ENCODE measurements at regions not wholly inside any gene's neighbourhood (a gene's known extent, or its start where the extent isn't known, plus 50 kb on each side); places are given as distances from the start of the nearest gene placed in this dataset.
"Not testable (repeated sequence)": the region's sequence is repeated elsewhere in the genome, so short reads cannot be mapped to it uniquely, and the experiment has no call there.

GRCh38 chrX:116872931-116873330 lies 410.2 kb upstream of the CT83 start:
- DNase-seq (ENCODE audit: low spot score): no peak

- no peak for DNase-seq (ENCODE audit: low spot score)
These were observed 400.3 kb upstream of the CT83 start for GRCh38 chrX:116863029-116863428.

- DNase-seq (ENCODE audit: low spot score): no peak
These were observed 399.6 kb upstream of the CT83 start for GRCh38 chrX:116862340-116862739.

- DNase-seq (ENCODE audit: low spot score): no peak
These were observed 378.5 kb upstream of the CT83 start for GRCh38 chrX:116841290-116841689.

GRCh38 chrX:116827063-116827462 lies 364.3 kb upstream of the CT83 start:
- DNase-seq (ENCODE audit: low spot score): no peak

GRCh38 chrX:116824785-116825184 lies 362.0 kb upstream of the CT83 start:
- no peak for DNase-seq (ENCODE audit: low spot score)

- no peak for DNase-seq (ENCODE audit: low spot score)
These were observed 360.9 kb upstream of the CT83 start for GRCh38 chrX:116823677-116824076.

GRCh38 chrX:116806288-116806802 lies 343.6 kb upstream of the CT83 start:
- DNase-seq (ENCODE audit: low spot score): no peak

GRCh38 chrX:116801943-116802342 lies 339.2 kb upstream of the CT83 start:
- DNase-seq (ENCODE audit: low spot score): no peak

- no peak for DNase-seq (ENCODE audit: low spot score)
These were observed 319.1 kb upstream of the CT83 start for GRCh38 chrX:116781926-116782325.

GRCh38 chrX:116757491-116757890 lies 294.7 kb upstream of the CT83 start:
- no peak for DNase-seq (ENCODE audit: low spot score)

- no peak for DNase-seq (ENCODE audit: low spot score)
These were observed 294.2 kb upstream of the CT83 start for GRCh38 chrX:116756958-116757357.

GRCh38 chrX:116749943-116750342 lies 287.2 kb upstream of the CT83 start:
- DNase-seq (ENCODE audit: low spot score): no peak

- no peak for DNase-seq (ENCODE audit: low spot score)
These were observed 269.4 kb upstream of the CT83 start for GRCh38 chrX:116732214-116732613.

- DNase-seq (ENCODE audit: low spot score): no peak
These were observed 264.0 kb upstream of the CT83 start for GRCh38 chrX:116726806-116727205.

GRCh38 chrX:116694046-116694445 lies 231.3 kb upstream of the CT83 start:
- no peak for DNase-seq (ENCODE audit: low spot score)

GRCh38 chrX:116679544-116679943 lies 216.8 kb upstream of the CT83 start:
- not testable (repeated sequence) for DNase-seq (ENCODE audit: low spot score)

GRCh38 chrX:116667346-116668134 lies 204.8 kb upstream of the CT83 start:
- no peak for DNase-seq (ENCODE audit: low spot score)

- no peak for DNase-seq (ENCODE audit: low spot score)
These were observed 194.3 kb upstream of the CT83 start for GRCh38 chrX:116657071-116657470.

GRCh38 chrX:116628464-116628863 lies 165.7 kb upstream of the CT83 start:
- DNase-seq (ENCODE audit: low spot score): no peak

- no peak for DNase-seq (ENCODE audit: low spot score)
These were observed 155.8 kb upstream of the CT83 start for GRCh38 chrX:116618546-116618945.

- DNase-seq (ENCODE audit: low spot score): no peak
These were observed 145.0 kb upstream of the CT83 start for GRCh38 chrX:116607776-116608175.

- DNase-seq (ENCODE audit: low spot score): no peak
These were observed 142.8 kb upstream of the CT83 start for GRCh38 chrX:116605576-116605975.

- no peak for DNase-seq (ENCODE audit: low spot score)
These were observed 133.2 kb upstream of the CT83 start for GRCh38 chrX:116596010-116596409.

Data from HuH-7.5 (cell line).